NCI-H69 (cell line): ENCODE measurements at regions not wholly inside any gene's neighbourhood (a gene's known extent, or its start where the extent isn't known, plus 50 kb on each side); places are given as distances from the start of the nearest gene placed in this dataset.

Experiments used
- DNase-seq: peaks from one replicate; lab custom pipeline; 2025; lab: John Stamatoyannopoulos, UW

- no peak for DNase-seq
Measured at GRCh38 chr7:46871516-46871915, 710.4 kb downstream of the TNS3 start.

GRCh38 chr7:46864716-46865115 is 717.2 kb downstream of the TNS3 start:
- DNase-seq: no peak

GRCh38 chr7:46859963-46860475 is 721.9 kb downstream of the TNS3 start:
- no peak for DNase-seq

- no peak for DNase-seq
Measured at GRCh38 chr7:46855851-46856250, 726.1 kb downstream of the TNS3 start.

GRCh38 chr7:46854958-46855473 is 726.9 kb downstream of the TNS3 start:
- DNase-seq: no peak

GRCh38 chr7:46853451-46853850 is 728.5 kb downstream of the TNS3 start:
- DNase-seq: no peak

GRCh38 chr7:46852795-46853194 is 729.1 kb downstream of the TNS3 start:
- DNase-seq: no peak

GRCh38 chr7:46850563-46851330 is 731.2 kb downstream of the TNS3 start:
- DNase-seq: no peak

- DNase-seq: no peak
Measured at GRCh38 chr7:46848944-46849343, 733.0 kb downstream of the TNS3 start.

GRCh38 chr7:46848311-46848710 is 733.6 kb downstream of the TNS3 start:
- no peak for DNase-seq

- no peak for DNase-seq
Measured at GRCh38 chr7:46847126-46847525, 734.8 kb downstream of the TNS3 start.

GRCh38 chr7:46844486-46844885 is 737.4 kb downstream of the TNS3 start:
- DNase-seq: no peak

- no peak for DNase-seq
Measured at GRCh38 chr7:46841248-46841647, 740.7 kb downstream of the TNS3 start.

GRCh38 chr7:46839651-46840050 is 742.3 kb downstream of the TNS3 start:
- no peak for DNase-seq

- no peak for DNase-seq
Measured at GRCh38 chr7:46838463-46838862, 743.4 kb downstream of the TNS3 start.

- no peak for DNase-seq
Measured at GRCh38 chr7:46835556-46835955, 746.4 kb downstream of the TNS3 start.

- no peak for DNase-seq
Measured at GRCh38 chr7:46834921-46835320, 747.0 kb downstream of the TNS3 start.

- no peak for DNase-seq
Measured at GRCh38 chr7:46833197-46833596, 748.7 kb downstream of the TNS3 start.

- DNase-seq: no peak
Measured at GRCh38 chr7:46832136-46832535, 749.8 kb downstream of the TNS3 start.

- DNase-seq: no peak
Measured at GRCh38 chr7:46819819-46820218, 762.1 kb downstream of the TNS3 start.

GRCh38 chr7:46814516-46815250 is 767.2 kb downstream of the TNS3 start:
- no peak for DNase-seq

- no peak for DNase-seq
Measured at GRCh38 chr7:46812101-46812675, 769.7 kb downstream of the TNS3 start.

GRCh38 chr7:46811529-46811928 is 770.4 kb downstream of the TNS3 start:
- DNase-seq: no peak
